WTC11 (cell line): ENCODE measurements at regions not wholly inside any gene's neighbourhood (a gene's known extent, or its start where the extent isn't known, plus 50 kb on each side); places are given as distances from the start of the nearest gene placed in this dataset.

Experiments
- ATAC-seq: fragments of 200-7000 bp; cut with Tn5 transposase; 2 replicates; pipeline ENCODE4 v1.10.0; 2021; ENCODE audit warnings: mild to moderate bottlenecking, moderate library complexity
- CTCF ChIA-PET: fragments of 300-600 bp; sonication (Branson Sonifier 250); formaldehyde crosslinking; loops from one replicate; lab custom pipeline; 2021; ENCODE audit warnings: antibody characterized with exemption; lab: Charles Lee
- POLR2A ChIA-PET: fragments of 350-600 bp; sonication (Branson Sonifier 250); formaldehyde crosslinking; loops from one replicate; lab custom pipeline; 2021; ENCODE audit warnings: antibody characterized with exemption; lab: Charles Lee
- DNase-seq: peaks from one replicate; pipeline ENCODE4 v3.0.0; 2021; ENCODE audit warnings: low spot score
- H3K27ac Mint-ChIP-seq: 2 replicates; pipeline ENCODE4 v1.8.0; 2021; ENCODE audit warnings: mixed read lengths
- H3K27me3 Mint-ChIP-seq: 2 replicates; pipeline ENCODE4 v1.8.0; 2021; ENCODE audit warnings: low read depth, mild to moderate bottlenecking, moderate library complexity, mixed read lengths
- H3K36me3 Mint-ChIP-seq: 2 replicates; pipeline ENCODE4 v1.8.0; 2021; ENCODE audit warnings: mixed read lengths
- H3K4me1 Mint-ChIP-seq: 2 replicates; pipeline ENCODE4 v1.8.0; 2022; ENCODE audit warnings: mixed read lengths
- H3K4me3 Mint-ChIP-seq: 2 replicates; pipeline ENCODE4 v1.8.0; 2021; ENCODE audit warnings: mild to moderate bottlenecking, moderate library complexity, mixed read lengths
- H3K9me3 Mint-ChIP-seq: 2 replicates; pipeline ENCODE4 v1.8.0; 2021; ENCODE audit warnings: mixed read lengths
- AR ChIP-seq: fragments of 250-450 bp; sonication (Bioruptor Pico); IDR thresholded peaks from 2 replicates; pipeline ENCODE4 v1.9.0; 2021; ENCODE audit warnings: mild to moderate bottlenecking
- CREM ChIP-seq: sonication (generic); formaldehyde crosslinking; IDR thresholded peaks from 2 replicates; pipeline ENCODE4 v1.8.1; 2022; ENCODE audit warnings: mild to moderate bottlenecking, missing genetic modification reagents, moderate library complexity
- CTCF ChIP-seq: fragments of 200-600 bp; IDR thresholded peaks from 2 replicates; pipeline ENCODE4 v1.8.0; 2022; ENCODE audit warnings: antibody characterized with exemption
- E2F4 ChIP-seq: sonication (generic); formaldehyde crosslinking; IDR thresholded peaks from 2 replicates; pipeline ENCODE4 v1.8.1; 2022; ENCODE audit warnings: low read depth, mild to moderate bottlenecking, moderate library complexity, missing genetic modification reagents, borderline replicate concordance
- E2F5 ChIP-seq: sonication (generic); formaldehyde crosslinking; IDR thresholded peaks from 2 replicates; pipeline ENCODE4 v1.8.1; 2022; ENCODE audit warnings: mild to moderate bottlenecking, moderate library complexity, missing genetic modification reagents
- EMX1 ChIP-seq: fragments of 250-450 bp; sonication (Bioruptor Pico); IDR thresholded peaks from 2 replicates; pipeline ENCODE4 v1.8.0; 2021; ENCODE audit warnings: mild to moderate bottlenecking
- ESRRA ChIP-seq: sonication (generic); formaldehyde crosslinking; IDR thresholded peaks from 2 replicates; pipeline ENCODE4 v1.8.1; 2022; ENCODE audit warnings: mild to moderate bottlenecking, missing genetic modification reagents, borderline replicate concordance
- FOXJ3 ChIP-seq: sonication (generic); formaldehyde crosslinking; IDR thresholded peaks from 2 replicates; pipeline ENCODE4 v1.9.0; 2021; ENCODE audit warnings: missing genetic modification reagents, mild to moderate bottlenecking, borderline replicate concordance
- GRHL2 ChIP-seq: fragments of 250-450 bp; sonication (Bioruptor Pico); IDR thresholded peaks from 2 replicates; pipeline ENCODE4 v1.8.0; 2022; ENCODE audit warnings: mild to moderate bottlenecking, moderate library complexity; ENCODE audit not compliant: insufficient replicate concordance, severe bottlenecking
- GTF2I ChIP-seq: fragments of 250-450 bp; sonication (Bioruptor Pico); conservative IDR thresholded peaks from 2 replicates; pipeline ENCODE4 v1.4.0; 2021; ENCODE audit warnings: mild to moderate bottlenecking
- JUN ChIP-seq: sonication (generic); formaldehyde crosslinking; IDR thresholded peaks from 2 replicates; pipeline ENCODE4 v1.8.0; 2023; ENCODE audit warnings: mild to moderate bottlenecking, missing genetic modification reagents
- MYBL2 ChIP-seq: sonication (generic); formaldehyde crosslinking; IDR thresholded peaks from 2 replicates; pipeline ENCODE4 v1.8.1; 2023; ENCODE audit warnings: mild to moderate bottlenecking, moderate library complexity, missing genetic modification reagents
- NR3C1 ChIP-seq: sonication (generic); formaldehyde crosslinking; conservative IDR thresholded peaks from 2 replicates; pipeline ENCODE4 v1.8.1; 2023; ENCODE audit warnings: low read depth, mild to moderate bottlenecking, missing genetic modification reagents
- PRDM15 ChIP-seq: sonication (generic); formaldehyde crosslinking; IDR thresholded peaks from 2 replicates; pipeline ENCODE4 v1.8.0; 2022; ENCODE audit warnings: missing genetic modification reagents
- SMAD3 ChIP-seq: sonication (generic); formaldehyde crosslinking; IDR thresholded peaks from 2 replicates; pipeline ENCODE4 v1.8.0; 2022; ENCODE audit warnings: missing genetic modification reagents, mild to moderate bottlenecking, borderline replicate concordance
- SP1 ChIP-seq: sonication (generic); formaldehyde crosslinking; conservative IDR thresholded peaks from 2 replicates; pipeline ENCODE4 v1.8.1; 2022; ENCODE audit warnings: missing genetic modification reagents
- TEAD4 ChIP-seq: sonication (generic); formaldehyde crosslinking; IDR thresholded peaks from 2 replicates; pipeline ENCODE4 v1.8.0; 2022; ENCODE audit warnings: mild to moderate bottlenecking, missing genetic modification reagents
- ZNF121 ChIP-seq: sonication (generic); formaldehyde crosslinking; IDR thresholded peaks from 2 replicates; pipeline ENCODE4 v1.8.0; 2023; ENCODE audit warnings: missing genetic modification reagents
- ZNF396 ChIP-seq: fragments of 250-450 bp; sonication (Bioruptor Pico); IDR thresholded peaks from 2 replicates; pipeline ENCODE4 v1.8.0; 2021; ENCODE audit warnings: mild to moderate bottlenecking, moderate library complexity, borderline replicate concordance
- ZNF423 ChIP-seq: fragments of 250-450 bp; sonication (Bioruptor Pico); IDR thresholded peaks from 2 replicates; pipeline ENCODE4 v2.1.2; 2022; ENCODE audit warnings: mild to moderate bottlenecking, moderate library complexity

GRCh38 chr13:76163761-76164160 lies 527.6 kb downstream of the LMO7 start (continued):
- no peak for TF ChIP-seq E2F4
- TF ChIP-seq ZNF396, result no peak
- TF ChIP-seq CREM (CRISPR knock-in tag), result no peak
- no peak for TF ChIP-seq NR3C1 (CRISPR knock-in tag)
- TF ChIP-seq MYBL2 (CRISPR knock-in tag), result no peak
- TF ChIP-seq, all 79 proteins: peak for 0

GRCh38 chr13:76160961-76161925 lies 525.1 kb downstream of the LMO7 start:
- Mint-ChIP-seq H3K27ac (no peak overlapping the region), H3K36me3 (no peaks in the 10 kb centered on the region), H3K27me3 (no peaks in the 10 kb centered on the region), H3K4me3 (no peak overlapping the region), H3K9me3 (no peaks in the 10 kb centered on the region), H3K4me1 (peaks cover 14% of the 10 kb centered on the region)
- ATAC-seq, result no peak
- POLR2A ChIA-PET, result interaction anchor here (0.5 kb wide), 1 partner anchor 66 kb away, joined by 3 read pairs; no protein-coding TSS in a partner anchor
- DNase-seq, result no peak
- TF ChIP-seq CREM (CRISPR knock-in tag) (no peak), JUN (CRISPR knock-in tag) (no peak), GRHL2 (CRISPR knock-in tag) (no peak), ZNF423 (CRISPR knock-in tag) (no peak), GTF2I (CRISPR knock-in tag) (no peak), AR (CRISPR knock-in tag) (no peak)
- CTCF ChIA-PET, result no interaction called here

- Mint-ChIP-seq H3K9me3 (no peaks in the 10 kb centered on the region), H3K4me1 (peaks cover 14% of the 10 kb centered on the region), H3K27ac (no peak overlapping the region), H3K4me3 (no peak overlapping the region), H3K36me3 (no peaks in the 10 kb centered on the region), H3K27me3 (no peaks in the 10 kb centered on the region)
- no peak for ATAC-seq
- CTCF ChIA-PET, result no interaction called here
- POLR2A ChIA-PET, result interaction anchor here (0.5 kb wide), 1 partner anchor 66 kb away, joined by 3 read pairs; no protein-coding TSS in a partner anchor
- DNase-seq, result no peak
- TF ChIP-seq SMAD3 (CRISPR knock-in tag) (no peak), PRDM15 (CRISPR knock-in tag) (no peak), SP1 (CRISPR knock-in tag) (no peak), ZNF121 (CRISPR knock-in tag) (no peak), FOXJ3 (no peak), EMX1 (no peak), E2F4 (no peak), E2F5 (CRISPR knock-in tag) (no peak), CTCF (no peak), TEAD4 (CRISPR knock-in tag) (no peak), ESRRA (no peak)
These were observed 524.4 kb downstream of the LMO7 start for GRCh38 chr13:76160506-76160905.
